ENCODE measurements at regions not wholly inside any gene's neighbourhood (a gene's known extent, or its start where the extent isn't known, plus 50 kb on each side); places are given as distances from the start of the nearest gene placed in this dataset.

DNA sequence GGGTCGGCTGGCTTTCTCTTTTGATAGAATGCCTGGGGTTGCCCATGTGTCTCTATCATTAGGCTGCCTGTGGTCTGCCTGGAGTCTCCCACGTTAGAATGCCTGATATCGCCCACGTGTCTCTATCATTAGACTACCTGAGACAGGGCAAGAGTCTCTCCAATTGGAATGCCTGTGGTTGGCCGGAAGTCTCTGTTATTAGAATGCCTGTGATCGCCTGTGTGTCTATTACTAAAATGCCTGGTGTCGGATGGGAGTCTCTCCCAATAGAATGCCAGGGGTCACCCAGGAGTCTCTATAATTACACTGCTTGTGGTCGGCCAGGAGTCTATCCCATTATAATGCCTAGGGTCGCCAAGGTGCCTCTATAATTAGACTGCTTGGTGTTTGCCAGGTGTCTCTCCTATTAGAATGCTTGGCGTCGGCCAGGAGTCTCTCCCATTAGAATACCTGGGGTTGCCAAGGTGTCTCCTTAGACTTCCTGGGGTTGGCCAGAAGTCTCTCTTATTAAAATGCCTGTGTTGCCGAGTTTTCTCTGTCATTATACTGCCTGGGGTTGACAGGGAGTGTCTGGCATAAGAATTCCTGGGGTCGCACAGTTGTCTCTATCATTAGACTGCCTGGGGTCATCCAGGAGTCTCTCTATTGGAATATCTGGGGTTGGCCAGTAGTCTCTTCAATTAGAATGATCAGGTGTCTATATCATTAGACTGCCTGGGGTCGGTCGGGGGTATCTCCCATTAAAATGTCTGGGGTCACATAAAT lies 2272.8 kb downstream of the TP53TG3F start:
- no peaks in the 10 kb centered on the region for H3K4me1 ChIP-seq (ENCODE audit: insufficient read depth, low read length)
- Mint-ChIP-seq H3K9me3 (ENCODE audit: unreplicated experiment) (peaks cover 19% of the 10 kb centered on the region), H3K4me3 (ENCODE audit: unreplicated experiment) (no peak overlapping the region), H3K36me3 (ENCODE audit: low read depth, unreplicated experiment) (no peaks in the 10 kb centered on the region), H3K27me3 (ENCODE audit: low read depth, unreplicated experiment) (no peaks in the 10 kb centered on the region), H3K4me1 (ENCODE audit: low read depth, unreplicated experiment) (no peaks in the 10 kb centered on the region), H3K27ac (ENCODE audit: unreplicated experiment) (no peak overlapping the region)
- H3K4me3 ChIP-seq (ENCODE audit: insufficient read depth, low read depth, low read length) = no peak overlapping the region
- H3K9me3 ChIP-seq (ENCODE audit: insufficient read depth, low read depth, low read length) = no peaks in the 10 kb centered on the region
- H3K9ac ChIP-seq (ENCODE audit: low read length) = no peak overlapping the region
- no peak overlapping the region for H3K4me2 ChIP-seq (ENCODE audit: low read length)
- H3K27ac ChIP-seq (ENCODE audit: low read depth, low read length) = no peak overlapping the region
- no peak overlapping the region for H2AFZ ChIP-seq (ENCODE audit: low read depth, low read length)
- DNase-seq (ENCODE audit: low read depth) = no peak
- H3K79me2 ChIP-seq (ENCODE audit: insufficient read depth, low read length) = no peaks in the 10 kb centered on the region
- H3K27me3 ChIP-seq (ENCODE audit: insufficient read depth, low read length) = no peaks in the 10 kb centered on the region
- H3K36me3 ChIP-seq (ENCODE audit: insufficient read depth, low read length) = no peaks in the 10 kb centered on the region
- no peak for TF ChIP-seq EZH2 (IDR thresholded peaks at IDR 0.05; ENCODE audit: insufficient read depth, low read length)
- TF ChIP-seq, protein P1, sequence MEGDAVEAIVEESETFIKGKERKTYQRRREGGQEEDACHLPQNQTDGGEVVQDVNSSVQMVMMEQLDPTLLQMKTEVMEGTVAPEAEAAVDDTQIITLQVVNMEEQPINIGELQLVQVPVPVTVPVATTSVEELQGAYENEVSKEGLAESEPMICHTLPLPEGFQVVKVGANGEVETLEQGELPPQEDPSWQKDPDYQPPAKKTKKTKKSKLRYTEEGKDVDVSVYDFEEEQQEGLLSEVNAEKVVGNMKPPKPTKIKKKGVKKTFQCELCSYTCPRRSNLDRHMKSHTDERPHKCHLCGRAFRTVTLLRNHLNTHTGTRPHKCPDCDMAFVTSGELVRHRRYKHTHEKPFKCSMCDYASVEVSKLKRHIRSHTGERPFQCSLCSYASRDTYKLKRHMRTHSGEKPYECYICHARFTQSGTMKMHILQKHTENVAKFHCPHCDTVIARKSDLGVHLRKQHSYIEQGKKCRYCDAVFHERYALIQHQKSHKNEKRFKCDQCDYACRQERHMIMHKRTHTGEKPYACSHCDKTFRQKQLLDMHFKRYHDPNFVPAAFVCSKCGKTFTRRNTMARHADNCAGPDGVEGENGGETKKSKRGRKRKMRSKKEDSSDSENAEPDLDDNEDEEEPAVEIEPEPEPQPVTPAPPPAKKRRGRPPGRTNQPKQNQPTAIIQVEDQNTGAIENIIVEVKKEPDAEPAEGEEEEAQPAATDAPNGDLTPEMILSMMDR (IDR thresholded peaks at IDR 0.05; ENCODE audit: insufficient read depth, low read depth, low read length) = no peak
- no peaks in the 10 kb centered on the region for H4K20me1 ChIP-seq (ENCODE audit: insufficient read depth, low read length)
- no peak for FAIRE-seq

DNA sequence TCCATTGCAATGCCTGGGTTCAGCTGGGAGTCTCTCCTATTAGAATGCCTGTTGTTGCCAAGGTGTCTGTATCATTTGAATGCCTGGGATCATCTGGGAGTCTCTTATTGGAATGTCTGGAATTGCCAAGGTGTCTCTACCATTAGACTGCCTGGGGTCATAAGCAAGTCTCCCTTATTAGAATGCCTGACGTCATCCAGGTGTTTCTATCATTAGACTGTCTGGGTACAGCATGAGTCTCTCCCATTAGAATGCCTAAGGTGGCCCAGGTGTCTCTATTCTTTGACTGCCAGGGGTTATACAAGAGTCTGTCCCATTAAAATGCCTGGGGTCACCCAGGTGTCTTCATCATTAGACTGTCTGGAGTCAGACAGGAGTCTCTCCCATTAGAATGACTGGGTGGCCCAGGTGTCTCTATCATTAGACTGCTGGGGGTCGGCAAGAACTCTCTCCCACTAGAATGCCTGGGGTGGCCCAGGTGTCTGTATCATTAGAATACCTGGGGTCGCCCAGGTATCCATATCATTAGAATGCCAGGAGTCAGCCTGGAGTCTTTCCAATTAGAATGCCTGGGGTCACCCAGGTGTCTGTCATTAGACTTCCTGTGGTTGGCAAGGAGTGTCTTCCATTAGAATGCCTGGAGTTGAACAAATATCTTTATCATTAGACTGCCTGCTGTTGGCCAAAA lies 2274.0 kb downstream of the TP53TG3F start:
- Histone ChIP-seq H3K79me2 (ENCODE audit: insufficient read depth, low read length) (no peaks in the 10 kb centered on the region), H3K36me3 (ENCODE audit: insufficient read depth, low read length) (no peaks in the 10 kb centered on the region), H3K4me1 (ENCODE audit: insufficient read depth, low read length) (no peaks in the 10 kb centered on the region), H3K27me3 (ENCODE audit: insufficient read depth, low read length) (no peaks in the 10 kb centered on the region), H3K9ac (ENCODE audit: low read length) (no peak overlapping the region), H3K4me2 (ENCODE audit: low read length) (no peak overlapping the region), H4K20me1 (ENCODE audit: insufficient read depth, low read length) (no peaks in the 10 kb centered on the region), H3K4me3 (ENCODE audit: insufficient read depth, low read depth, low read length) (no peak overlapping the region), H3K27ac (ENCODE audit: low read depth, low read length) (no peak overlapping the region), H3K9me3 (ENCODE audit: insufficient read depth, low read depth, low read length) (peaks cover 3% of the 10 kb centered on the region), H2AFZ (ENCODE audit: low read depth, low read length) (no peak overlapping the region)
- FAIRE-seq = no peak
- no peak overlapping the region for H3K4me3 Mint-ChIP-seq (ENCODE audit: unreplicated experiment)
- peaks cover 14% of the 10 kb centered on the region for H3K9me3 Mint-ChIP-seq (ENCODE audit: unreplicated experiment)
- DNase-seq (ENCODE audit: low read depth) = no peak
- no peaks in the 10 kb centered on the region for H3K36me3 Mint-ChIP-seq (ENCODE audit: low read depth, unreplicated experiment)
- TF ChIP-seq EZH2 (IDR thresholded peaks at IDR 0.05; ENCODE audit: insufficient read depth, low read length) = no peak
- TF ChIP-seq, protein P1 (IDR thresholded peaks at IDR 0.05; ENCODE audit: insufficient read depth, low read depth, low read length) = no peak
- H3K27ac Mint-ChIP-seq (ENCODE audit: unreplicated experiment) = no peak overlapping the region
- no peaks in the 10 kb centered on the region for H3K27me3 Mint-ChIP-seq (ENCODE audit: low read depth, unreplicated experiment)
- no peaks in the 10 kb centered on the region for H3K4me1 Mint-ChIP-seq (ENCODE audit: low read depth, unreplicated experiment)

All from astrocyte (in vitro differentiated cells and primary cell).